Thyroid gland (tissue), 4 donors: ENCODE measurements at regions not wholly inside any gene's neighbourhood (a gene's known extent, or its start where the extent isn't known, plus 50 kb on each side); places are given as distances from the start of the nearest gene placed in this dataset.
"Not testable (repeated sequence)": the region's sequence is repeated elsewhere in the genome, so short reads cannot be mapped to it uniquely, and the experiment has no call there.

Experiments used
- DNase-seq, 2 donors: peaks; one replicate each; pipeline ENCODE4 v3.0.0-alpha.2; 2019
- H3K27ac ChIP-seq, 3 donors: fragments of 200-600 bp; sonication (generic); 1 replicate in 2 of 3; 2 replicates in 1 of 3; pipeline ENCODE4 v1.5.1; 2016 to 2019; ENCODE audit warnings: mild to moderate bottlenecking in 1 of 3, moderate library complexity in 1 of 3
- H3K27me3 ChIP-seq: fragments of 200-600 bp; sonication (generic); one replicate; pipeline ENCODE4 v1.5.1; 2019
- H3K36me3 ChIP-seq, 2 donors: fragments of 200-600 bp; sonication (generic); one replicate each; pipeline ENCODE4 v1.5.1; 2016 to 2019
- H3K4me1 ChIP-seq, 2 donors: fragments of 200-600 bp; sonication (generic); one replicate each; pipeline ENCODE4 v1.5.1; 2017 to 2019
- H3K4me3 ChIP-seq, 3 donors: fragments of 200-600 bp; sonication (generic); replicated peaks in 1 of 3; 1 replicate in 2 of 3; 2 replicates in 1 of 3; pipeline ENCODE4 v1.5.1; 2016; ENCODE audit warnings: mild to moderate bottlenecking in 1 of 3
- H3K9me3 ChIP-seq: fragments of 200-600 bp; sonication (generic); one replicate; pipeline ENCODE4 v1.5.1; 2017
- POLR2A ChIP-seq, 2 donors: fragments of 450-650 bp; IDR thresholded peaks; one replicate each; pipeline ENCODE4 v1.6.1; 2017; ENCODE audit warnings: antibody characterized with exemption in 2 of 2, mild to moderate bottlenecking in 2 of 2, moderate library complexity in 1 of 2
- WGBS, 2 donors: methylation state at CpG; one replicate each; pipeline ENCODE4 v1.1.5; 2017; 5-methylcytosine and 5-hydroxymethylcytosine counted together
- intact Hi-C: fragments of 100-400 bp; cut with DNase I; formaldehyde crosslinking; loops from one replicate; pipeline ENCODE4 v1.15.1; 2023
- TF ChIP-seq, protein P1 (sequence below), 6 experiments: fragments of 200-600 bp in 3 of 6; fragments of 450-650 bp in 3 of 6; sonication (generic) in 3 of 6; IDR thresholded peaks; one replicate each; pipeline ENCODE4 v1.5.1; 2016 to 2019; ENCODE audit warnings: antibody characterized with exemption in 6 of 6, mild to moderate bottlenecking in 2 of 6, inconsistent platforms in 1 of 6, moderate library complexity in 1 of 6

DNA sequence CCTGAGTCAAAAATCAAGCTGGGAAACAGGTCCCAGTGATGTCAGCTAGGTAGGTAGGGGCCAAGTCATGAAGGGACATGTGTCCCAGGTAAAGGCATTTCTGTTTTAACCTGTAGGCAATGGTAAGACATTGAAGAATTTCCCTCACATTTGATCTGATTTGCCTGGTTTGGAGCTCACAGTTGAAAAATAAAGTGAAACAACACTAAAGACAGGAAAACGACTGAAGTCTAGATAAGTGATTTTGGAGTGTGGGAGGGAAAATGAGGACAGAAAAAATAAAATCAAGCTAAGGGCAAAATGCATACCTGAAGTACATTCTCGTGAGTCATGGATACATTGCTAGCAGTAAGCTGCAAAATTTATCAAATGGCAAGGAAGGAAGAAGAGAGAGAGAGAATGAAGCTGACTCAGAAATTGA lies 169.9 kb downstream of the SKIDA1 start:
- intact Hi-C loops = loop anchor here (10.0 kb wide), 1 partner anchor 71 kb away; no protein-coding TSS in a partner anchor
- Histone ChIP-seq H3K4me1 (peaks cover 0 to 11% of the 10 kb centered on the region in 2 donors), H3K27me3 (no peaks in the 10 kb centered on the region), H3K27ac (no peak overlapping the region), H3K36me3 (no peaks in the 10 kb centered on the region), H3K9me3 (no peaks in the 10 kb centered on the region), H3K4me3 (no peak overlapping the region)
- no peak for DNase-seq
- no peak for TF ChIP-seq POLR2A (IDR thresholded peaks at IDR 0.05)
- TF ChIP-seq, protein P1, sequence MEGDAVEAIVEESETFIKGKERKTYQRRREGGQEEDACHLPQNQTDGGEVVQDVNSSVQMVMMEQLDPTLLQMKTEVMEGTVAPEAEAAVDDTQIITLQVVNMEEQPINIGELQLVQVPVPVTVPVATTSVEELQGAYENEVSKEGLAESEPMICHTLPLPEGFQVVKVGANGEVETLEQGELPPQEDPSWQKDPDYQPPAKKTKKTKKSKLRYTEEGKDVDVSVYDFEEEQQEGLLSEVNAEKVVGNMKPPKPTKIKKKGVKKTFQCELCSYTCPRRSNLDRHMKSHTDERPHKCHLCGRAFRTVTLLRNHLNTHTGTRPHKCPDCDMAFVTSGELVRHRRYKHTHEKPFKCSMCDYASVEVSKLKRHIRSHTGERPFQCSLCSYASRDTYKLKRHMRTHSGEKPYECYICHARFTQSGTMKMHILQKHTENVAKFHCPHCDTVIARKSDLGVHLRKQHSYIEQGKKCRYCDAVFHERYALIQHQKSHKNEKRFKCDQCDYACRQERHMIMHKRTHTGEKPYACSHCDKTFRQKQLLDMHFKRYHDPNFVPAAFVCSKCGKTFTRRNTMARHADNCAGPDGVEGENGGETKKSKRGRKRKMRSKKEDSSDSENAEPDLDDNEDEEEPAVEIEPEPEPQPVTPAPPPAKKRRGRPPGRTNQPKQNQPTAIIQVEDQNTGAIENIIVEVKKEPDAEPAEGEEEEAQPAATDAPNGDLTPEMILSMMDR (IDR thresholded peaks at IDR 0.05) = no peak
- 32 to 44% methylated on average over 2 of the region's 2 CpGs for WGBS, 2 donors

DNA sequence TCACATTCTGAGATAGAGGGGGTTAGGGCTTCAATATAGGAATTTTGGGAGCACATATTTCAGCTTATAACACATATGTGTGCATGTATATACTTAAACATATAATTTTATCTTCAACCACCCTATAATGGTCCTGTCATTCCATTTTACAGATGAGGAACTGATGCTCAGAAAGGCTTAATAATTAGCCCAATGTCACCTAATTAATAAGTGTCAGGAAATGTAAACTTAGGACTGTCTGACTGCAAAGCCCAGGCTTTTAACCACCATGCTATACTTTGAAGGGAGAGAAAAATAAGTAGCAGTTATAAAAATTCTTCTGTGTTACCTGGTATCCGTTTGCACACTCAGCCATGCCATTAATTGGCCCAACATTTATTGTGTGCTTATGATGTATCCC lies 172.6 kb downstream of the SKIDA1 start:
- Histone ChIP-seq H3K9me3 (no peaks in the 10 kb centered on the region), H3K27ac (no peak overlapping the region), H3K36me3 (no peaks in the 10 kb centered on the region), H3K4me1 (peaks cover 0 to 20% of the 10 kb centered on the region in 2 donors), H3K27me3 (no peaks in the 10 kb centered on the region), H3K4me3 (no peak overlapping the region)
- no peak for DNase-seq
- intact Hi-C loops = loop anchor here (10.0 kb wide), 1 partner anchor 68 kb away; no protein-coding TSS in a partner anchor
- 88 to 90% methylated on average over 1 of the region's 1 CpG for WGBS, 2 donors
- no peak for TF ChIP-seq POLR2A (IDR thresholded peaks at IDR 0.05)
- TF ChIP-seq, protein P1 (IDR thresholded peaks at IDR 0.05) = no peak

DNA sequence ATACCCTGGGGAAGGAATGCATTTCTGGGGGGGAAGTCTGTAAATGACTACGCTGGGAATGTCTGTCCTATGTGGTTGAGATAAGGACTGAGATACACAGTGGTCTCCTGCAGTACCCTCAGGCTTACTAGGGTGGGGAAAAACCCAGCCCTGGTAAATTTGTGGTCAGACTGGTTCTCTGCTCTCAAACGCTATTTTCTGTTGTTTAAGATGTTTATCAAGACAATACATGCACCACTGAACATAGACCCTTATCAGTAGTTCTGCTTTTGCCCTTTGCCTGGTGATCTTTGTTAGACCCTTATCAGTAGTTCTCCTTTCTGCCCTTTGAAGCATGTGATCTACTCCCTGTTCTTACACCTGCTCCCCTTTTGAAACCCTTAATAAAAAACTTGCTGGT lies 173.9 kb downstream of the SKIDA1 start:
- intact Hi-C loops = loop anchor here (10.0 kb wide), 1 partner anchor 67 kb away; no protein-coding TSS in a partner anchor
- 64 to 75% methylated on average over 2 of the region's 2 CpGs for WGBS, 2 donors
- not testable (repeated sequence) for DNase-seq, H3K9me3 ChIP-seq, H3K36me3 ChIP-seq, H3K27me3 ChIP-seq, H3K4me3 ChIP-seq, H3K27ac ChIP-seq
- H3K4me1 ChIP-seq = peaks cover 0 to 20% of the 10 kb centered on the region in 2 donors

DNA sequence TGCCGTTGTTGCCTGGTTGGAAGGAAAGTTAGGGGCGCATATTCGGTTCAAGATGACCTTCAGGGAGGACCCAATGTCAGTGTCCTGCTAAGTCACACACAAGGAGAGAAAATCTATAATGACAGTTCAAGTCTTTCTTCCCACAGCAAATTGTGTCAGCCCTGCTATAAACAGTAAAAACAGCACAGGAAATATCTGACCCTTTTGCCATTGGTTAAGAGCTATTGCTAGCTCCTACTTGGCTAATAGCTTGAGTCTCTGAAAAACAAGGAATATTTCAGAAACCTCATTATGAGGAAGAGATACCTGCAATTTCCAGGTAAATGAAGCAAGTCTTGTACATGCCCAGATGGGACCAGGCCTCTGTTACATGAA lies 175.6 kb downstream of the SKIDA1 start:
- Histone ChIP-seq H3K27ac (peak overlapping the region in 1 of 3 donors; percentile 2), H3K27me3 (no peaks in the 10 kb centered on the region), H3K36me3 (no peaks in the 10 kb centered on the region), H3K4me3 (no peak overlapping the region), H3K9me3 (no peaks in the 10 kb centered on the region), H3K4me1 (peaks cover 0 to 11% of the 10 kb centered on the region in 2 donors)
- no peak for DNase-seq
- TF ChIP-seq, protein P1 (IDR thresholded peaks at IDR 0.05) = no peak
- TF ChIP-seq POLR2A (IDR thresholded peaks at IDR 0.05) = no peak
- WGBS, 2 donors = 57 to 60% methylated on average over 3 of the region's 3 CpGs
- intact Hi-C loops = loop anchor here (10.0 kb wide), 1 partner anchor 65 kb away; no protein-coding TSS in a partner anchor

DNA sequence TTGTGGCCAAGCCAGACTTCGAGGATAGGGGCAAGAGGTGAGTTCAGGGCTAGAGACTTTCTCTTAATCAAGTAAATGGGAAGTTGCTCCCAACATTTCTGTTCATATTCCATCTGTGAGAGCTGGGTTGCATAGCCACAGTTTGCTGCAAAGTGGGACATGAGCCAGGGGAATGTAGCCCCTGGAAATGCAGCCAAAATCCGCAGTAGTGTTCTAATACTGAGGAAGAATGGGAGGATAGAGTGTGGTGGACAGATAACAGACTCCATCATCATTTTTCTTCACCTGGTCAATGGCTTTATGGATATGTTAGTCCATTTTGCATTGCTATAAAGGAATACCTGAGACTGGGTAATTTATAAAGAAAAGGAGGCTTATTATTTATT lies 177.7 kb downstream of the SKIDA1 start:
- DNase-seq = no peak
- H3K4me3 ChIP-seq = no peak overlapping the region
- TF ChIP-seq POLR2A (IDR thresholded peaks at IDR 0.05) = no peak
- TF ChIP-seq, protein P1 (IDR thresholded peaks at IDR 0.05) = no peak
- H3K9me3 ChIP-seq = no peaks in the 10 kb centered on the region
- no peaks in the 10 kb centered on the region for H3K27me3 ChIP-seq
- H3K36me3 ChIP-seq = no peaks in the 10 kb centered on the region
- peaks cover 0 to 11% of the 10 kb centered on the region in 2 donors for H3K4me1 ChIP-seq
- 85 to 95% methylated on average over 2 of the region's 2 CpGs for WGBS, 2 donors
- intact Hi-C loops = no loop called here
- H3K27ac ChIP-seq = no peak overlapping the region
